HFFc6 (cell line): ENCODE measurements at regions not wholly inside any gene's neighbourhood (a gene's known extent, or its start where the extent isn't known, plus 50 kb on each side); places are given as distances from the start of the nearest gene placed in this dataset.

Source experiments
- DNase-seq: peaks from one replicate; pipeline ENCODE4 v3.0.0-alpha.2; 2018
- H3K27ac Mint-ChIP-seq: 2 replicates; pipeline ENCODE4 v1.8.0; 2020; ENCODE audit warnings: mild to moderate bottlenecking, mixed read lengths
- H3K27me3 Mint-ChIP-seq: 2 replicates; pipeline ENCODE4 v1.8.0; 2021; ENCODE audit warnings: mild to moderate bottlenecking, moderate library complexity, mixed read lengths; ENCODE audit not compliant: insufficient read depth
- H3K36me3 Mint-ChIP-seq: 2 replicates; pipeline ENCODE4 v1.8.0; 2021; ENCODE audit warnings: low read depth, mixed read lengths
- H3K4me1 Mint-ChIP-seq: 2 replicates; pipeline ENCODE4 v1.8.0; 2020; ENCODE audit warnings: low read depth, mixed read lengths
- H3K4me3 Mint-ChIP-seq: 2 replicates; pipeline ENCODE4 v1.8.0; 2020; ENCODE audit warnings: mild to moderate bottlenecking, moderate library complexity, mixed read lengths
- H3K9me3 Mint-ChIP-seq: 2 replicates; pipeline ENCODE4 v1.8.0; 2020; ENCODE audit warnings: mild to moderate bottlenecking, mixed read lengths
- TF ChIP-seq, protein P1 (sequence below): fragments of 200-600 bp; sonication (generic); IDR thresholded peaks from 2 replicates; pipeline ENCODE4 v1.5.0; 2021; ENCODE audit warnings: antibody characterized with exemption, mild to moderate bottlenecking

GRCh38 chr6:21537637-21538036 is 55.9 kb upstream of the SOX4 start:
- Mint-ChIP-seq H3K36me3 (no peaks in the 10 kb centered on the region), H3K27me3 (peaks cover 6% of the 10 kb centered on the region), H3K27ac (no peak overlapping the region), H3K4me3 (no peak overlapping the region), H3K9me3 (no peaks in the 10 kb centered on the region; the same call in 1 of the 2 replicates), H3K4me1 (no peaks in the 10 kb centered on the region; the same call in 1 of the 2 replicates)
- TF ChIP-seq, protein P1, sequence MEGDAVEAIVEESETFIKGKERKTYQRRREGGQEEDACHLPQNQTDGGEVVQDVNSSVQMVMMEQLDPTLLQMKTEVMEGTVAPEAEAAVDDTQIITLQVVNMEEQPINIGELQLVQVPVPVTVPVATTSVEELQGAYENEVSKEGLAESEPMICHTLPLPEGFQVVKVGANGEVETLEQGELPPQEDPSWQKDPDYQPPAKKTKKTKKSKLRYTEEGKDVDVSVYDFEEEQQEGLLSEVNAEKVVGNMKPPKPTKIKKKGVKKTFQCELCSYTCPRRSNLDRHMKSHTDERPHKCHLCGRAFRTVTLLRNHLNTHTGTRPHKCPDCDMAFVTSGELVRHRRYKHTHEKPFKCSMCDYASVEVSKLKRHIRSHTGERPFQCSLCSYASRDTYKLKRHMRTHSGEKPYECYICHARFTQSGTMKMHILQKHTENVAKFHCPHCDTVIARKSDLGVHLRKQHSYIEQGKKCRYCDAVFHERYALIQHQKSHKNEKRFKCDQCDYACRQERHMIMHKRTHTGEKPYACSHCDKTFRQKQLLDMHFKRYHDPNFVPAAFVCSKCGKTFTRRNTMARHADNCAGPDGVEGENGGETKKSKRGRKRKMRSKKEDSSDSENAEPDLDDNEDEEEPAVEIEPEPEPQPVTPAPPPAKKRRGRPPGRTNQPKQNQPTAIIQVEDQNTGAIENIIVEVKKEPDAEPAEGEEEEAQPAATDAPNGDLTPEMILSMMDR: no peak
- DNase-seq: no peak

DNA sequence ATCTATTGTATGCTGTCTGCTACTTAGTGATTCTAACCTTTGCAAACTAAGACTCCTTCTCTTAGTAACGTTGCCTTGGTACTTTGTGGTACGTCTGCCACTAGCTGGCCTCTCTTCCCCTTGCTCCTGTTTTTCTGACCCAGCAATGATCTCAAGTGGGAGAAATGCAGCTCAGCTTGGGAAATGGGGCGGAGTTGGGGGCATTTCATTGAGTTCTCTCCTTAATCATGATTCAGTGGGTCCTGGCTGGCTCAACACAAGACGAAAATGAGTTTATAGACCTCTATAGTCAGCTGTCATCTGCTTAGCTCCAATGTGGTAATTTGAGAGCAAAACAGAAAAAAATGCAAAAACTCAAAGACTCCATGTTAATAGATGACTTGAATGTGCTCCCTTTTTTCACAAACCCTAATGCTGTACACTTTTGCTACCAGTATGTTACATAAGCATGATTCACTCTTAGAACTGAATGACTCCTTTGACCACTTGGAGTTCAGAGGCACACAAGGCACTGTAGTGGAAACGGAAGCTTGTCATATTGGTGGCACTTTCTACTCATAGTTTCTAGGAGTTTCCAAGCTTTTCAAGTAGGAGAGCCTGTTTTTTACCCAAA is 55.3 kb upstream of the SOX4 start:
- Mint-ChIP-seq H3K9me3 (no peaks in the 10 kb centered on the region; the same call in 1 of the 2 replicates), H3K36me3 (no peaks in the 10 kb centered on the region), H3K4me1 (no peaks in the 10 kb centered on the region; the same call in 1 of the 2 replicates), H3K27ac (no peak overlapping the region), H3K4me3 (no peak overlapping the region), H3K27me3 (peaks cover 6% of the 10 kb centered on the region)
- DNase-seq: no peak
- TF ChIP-seq, protein P1: no peak

DNA sequence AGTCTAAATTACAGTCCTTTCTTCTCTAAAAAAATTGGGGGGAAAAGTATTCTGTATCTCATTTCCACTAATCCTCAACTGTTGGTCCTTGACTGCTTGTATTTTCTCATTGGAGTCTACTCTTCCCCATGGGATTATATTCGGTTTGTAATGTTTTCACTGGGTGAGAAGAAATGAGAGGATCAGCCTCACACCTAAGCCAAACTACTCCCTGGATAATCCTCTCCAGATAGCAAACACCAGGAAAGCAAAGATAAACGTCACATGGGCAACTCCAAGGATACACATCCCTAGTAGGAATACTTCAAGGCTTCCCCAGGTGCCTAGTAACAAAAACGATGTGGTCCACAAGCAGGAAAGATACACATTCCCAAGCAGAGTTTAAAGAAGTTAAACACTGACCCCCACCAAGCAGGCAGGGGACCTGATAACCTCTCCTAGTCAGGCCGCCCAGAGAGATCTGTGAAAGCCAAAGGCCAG is 53.9 kb upstream of the SOX4 start:
- Mint-ChIP-seq H3K4me1 (no peaks in the 10 kb centered on the region; the same call in 1 of the 2 replicates), H3K27ac (no peak overlapping the region), H3K9me3 (peaks cover 11% of the 10 kb centered on the region), H3K27me3 (peaks cover 6% of the 10 kb centered on the region), H3K36me3 (no peaks in the 10 kb centered on the region; the same call in 1 of the 2 replicates), H3K4me3 (no peak overlapping the region)
- DNase-seq: no peak
- TF ChIP-seq, protein P1: no peak
